Right lobe of liver (tissue), 6 donors: ENCODE measurements at regions not wholly inside any gene's neighbourhood (a gene's known extent, or its start where the extent isn't known, plus 50 kb on each side); places are given as distances from the start of the nearest gene placed in this dataset.
"Not testable (repeated sequence)": the region's sequence is repeated elsewhere in the genome, so short reads cannot be mapped to it uniquely, and the experiment has no call there.

ENCODE experiments used
- ATAC-seq, 4 donors: fragments of 200-7000 bp; cut with Tn5 transposase; one replicate each; pipeline ENCODE4 v1.9.1; 2020; ENCODE audit warnings: mild to moderate bottlenecking in 4 of 4, moderate library complexity in 4 of 4
- DNase-seq, 3 donors: peaks; one replicate each; pipeline ENCODE4 v3.0.0-alpha.2; 2020
- H3K27ac ChIP-seq, 3 donors: fragments of 200-600 bp; one replicate each; pipeline ENCODE4 v1.8.0; 2022
- H3K27me3 ChIP-seq, 2 donors: fragments of 200-600 bp; one replicate each; pipeline ENCODE4 v1.8.0; 2022
- H3K36me3 ChIP-seq, 4 donors: fragments of 200-600 bp; sonication (generic) in 1 of 4; one replicate each; pipeline versions ENCODE4 v1.5.1 to v1.8.0; 2017 to 2022; ENCODE audit warnings: control low read depth in 1 of 4
- H3K4me1 ChIP-seq, 4 donors: fragments of 200-600 bp; sonication (generic) in 1 of 4; one replicate each; pipeline versions ENCODE4 v1.5.1 to v1.8.0; 2017 to 2022; ENCODE audit warnings: control low read depth in 1 of 4
- H3K4me3 ChIP-seq, 3 donors: fragments of 200-600 bp; one replicate each; pipeline ENCODE4 v1.8.0; 2022
- H3K9me3 ChIP-seq, 4 donors: fragments of 200-600 bp; sonication (generic) in 1 of 4; one replicate each; pipeline versions ENCODE4 v1.5.1 to v1.8.0; 2017 to 2022; ENCODE audit warnings: control low read depth in 1 of 4
- CTCF ChIP-seq, 4 donors: fragments of 200-600 bp in 3 of 4; fragments of 450-650 bp in 1 of 4; IDR thresholded peaks; one replicate each; pipeline versions ENCODE4 v1.5.1 to v1.8.0; 2016 to 2022; ENCODE audit warnings: antibody characterized with exemption in 4 of 4, mild to moderate bottlenecking in 2 of 4
- POLR2A ChIP-seq: fragments of 450-650 bp; IDR thresholded peaks from one replicate; pipeline ENCODE4 v1.6.1; 2017; ENCODE audit warnings: antibody characterized with exemption, mild to moderate bottlenecking
- WGBS: methylation state at CpG from one replicate; pipeline ENCODE4 v1.1.6; 2018; ENCODE audit warnings: low coverage, low lambda C conversion rate; ENCODE audit not compliant: insufficient coverage; ENCODE audit errors: missing lambda C conversion rate; 5-methylcytosine and 5-hydroxymethylcytosine counted together
- intact Hi-C, 2 donors: fragments of 100-400 bp; cut with DNase I; formaldehyde crosslinking; loops; one replicate each; pipeline versions ENCODE4 v1.11.2 to v1.14.1; 2022
- donor health status: DM: no; HTN: yes; CAD: no.
- donor health status: DM: no; HTN: no; CAD: no.
- donor health status: DM: no; HTN: no; CAD: no.
- donor health status: DM: no; HTN: yes; CAD: no.
- donor health status: DM: no; HTN: yes; CAD: no.

- WGBS: 31% methylated on average over 7 of the region's 8 CpGs
- no peak for TF ChIP-seq CTCF (IDR thresholded peaks at IDR 0.05)
- no peak for TF ChIP-seq POLR2A
- Histone ChIP-seq H3K9me3 (no peaks in the 10 kb centered on the region), H3K4me1 (no peaks in the 10 kb centered on the region), H3K4me3 (no peak overlapping the region), H3K27me3 (no peaks in the 10 kb centered on the region), H3K27ac (no peak overlapping the region), H3K36me3 (no peaks in the 10 kb centered on the region)
- intact Hi-C loops: no loop called here
- DNase-seq: no peak
- ATAC-seq: peak; percentile 32 to 69 (median 42)
These were observed 113.2 kb upstream of the MYO3A start for GRCh38 chr10:25820874-25821273.

- intact Hi-C loops: no loop called here
- no peak overlapping the region for H3K4me3 ChIP-seq
- H3K4me1 ChIP-seq: no peaks in the 10 kb centered on the region
- no peaks in the 10 kb centered on the region for H3K36me3 ChIP-seq
- ATAC-seq: no peak
- no peak for TF ChIP-seq CTCF (IDR thresholded peaks at IDR 0.05)
- WGBS: 23% methylated on average over 4 of the region's 4 CpGs
- H3K27me3 ChIP-seq: no peaks in the 10 kb centered on the region
- H3K27ac ChIP-seq: no peak overlapping the region
- DNase-seq: no peak
- H3K9me3 ChIP-seq: no peaks in the 10 kb centered on the region
These were observed 110.0 kb upstream of the MYO3A start for GRCh38 chr10:25824050-25824449.

- H3K27me3 ChIP-seq: no peaks in the 10 kb centered on the region
- TF ChIP-seq POLR2A (no peak), CTCF (IDR thresholded peaks at IDR 0.05) (no peak)
- ATAC-seq (no peak), DNase-seq (no peak)
- no peak overlapping the region for H3K27ac ChIP-seq
- no peaks in the 10 kb centered on the region for H3K9me3 ChIP-seq
- H3K36me3 ChIP-seq: no peaks in the 10 kb centered on the region
- no peaks in the 10 kb centered on the region for H3K4me1 ChIP-seq
- no peak overlapping the region for H3K4me3 ChIP-seq
- intact Hi-C loops: no loop called here
- WGBS: 22% methylated on average over 4 of the region's 4 CpGs
These were observed 105.6 kb upstream of the MYO3A start for GRCh38 chr10:25828475-25828874.

GRCh38 chr10:25831080-25831479, 102.9 kb upstream of the MYO3A start:
- TF ChIP-seq POLR2A: no peak
- TF ChIP-seq CTCF (IDR thresholded peaks at IDR 0.05): no peak
- H3K9me3 ChIP-seq: no peaks in the 10 kb centered on the region
- no peaks in the 10 kb centered on the region for H3K36me3 ChIP-seq
- intact Hi-C loops: no loop called here
- no peak overlapping the region for H3K4me3 ChIP-seq
- H3K4me1 ChIP-seq: no peaks in the 10 kb centered on the region
- no peak overlapping the region for H3K27ac ChIP-seq
- H3K27me3 ChIP-seq: no peaks in the 10 kb centered on the region
- no peak for ATAC-seq
- 0% methylated on average over 1 of the region's 1 CpG for WGBS
- DNase-seq: no peak

GRCh38 chr10:25839683-25840082, 94.3 kb upstream of the MYO3A start:
- H3K27me3 ChIP-seq: no peaks in the 10 kb centered on the region
- no peaks in the 10 kb centered on the region for H3K9me3 ChIP-seq
- ATAC-seq: no peak
- no peaks in the 10 kb centered on the region for H3K4me1 ChIP-seq
- no peaks in the 10 kb centered on the region for H3K36me3 ChIP-seq
- intact Hi-C loops: no loop called here
- H3K4me3 ChIP-seq: no peak overlapping the region
- 53% methylated on average over 3 of the region's 3 CpGs for WGBS
- no peak overlapping the region for H3K27ac ChIP-seq
- no peak for TF ChIP-seq POLR2A
- TF ChIP-seq CTCF (IDR thresholded peaks at IDR 0.05): no peak
- no peak for DNase-seq

GRCh38 chr10:25840875-25841274, 93.2 kb upstream of the MYO3A start:
- H3K4me3 ChIP-seq, H3K36me3 ChIP-seq, ATAC-seq, H3K27me3 ChIP-seq, H3K4me1 ChIP-seq, DNase-seq, H3K27ac ChIP-seq, H3K9me3 ChIP-seq, intact Hi-C loops: not testable (repeated sequence)
- WGBS: 88% methylated on average over 3 of the region's 3 CpGs
